ENCODE measurements at regions not wholly inside any gene's neighbourhood (a gene's known extent, or its start where the extent isn't known, plus 50 kb on each side); places are given as distances from the start of the nearest gene placed in this dataset.

GRCh38 chr11:80958987-80959386 lies 1518.2 kb upstream of the TENM4 start:
- Histone ChIP-seq H3K36me3 (ENCODE audit: control insufficient read depth in 2 of 4, insufficient read depth in 4 of 4, low read length in 3 of 4) (no peaks in the 10 kb centered on the region), H2BK5ac (ENCODE audit: low read depth, low read length) (no peak overlapping the region), H3K27me3 (replicated peaks in 1 of 4; ENCODE audit: control insufficient read depth in 3 of 4, extremely low read depth in 1 of 4, insufficient read depth in 3 of 4, low read length in 3 of 4) (no peaks in the 10 kb centered on the region), H3K14ac (ENCODE audit: insufficient read length) (no peak overlapping the region), H3K23ac (ENCODE audit: insufficient read length) (no peak overlapping the region), H3K4me2 (ENCODE audit: insufficient read depth in 1 of 2, low read depth in 2 of 2, low read length in 2 of 2) (no peak overlapping the region), H3K56ac (replicated peaks; ENCODE audit: insufficient read length, low read depth, low read length) (no peak overlapping the region), H3K18ac (ENCODE audit: extremely low read depth, low read length) (no peak overlapping the region), H4K20me1 (replicated peaks in 1 of 2; ENCODE audit: control insufficient read depth in 1 of 2, insufficient read depth in 2 of 2, low read length in 2 of 2) (no peaks in the 10 kb centered on the region), H3K4me1 (replicated peaks in 1 of 4; ENCODE audit: control insufficient read depth in 3 of 4, insufficient read depth in 4 of 4, low read length in 3 of 4) (no peaks in the 10 kb centered on the region), H3K4me3 (ENCODE audit: extremely low read depth in 1 of 4, insufficient read depth in 2 of 4, low read depth in 3 of 4, low read length in 4 of 4) (no peak overlapping the region), H3K79me1 (ENCODE audit: low read depth, low read length) (no peaks in the 10 kb centered on the region), H2BK12ac (ENCODE audit: low read depth, low read length) (no peak overlapping the region), H3K9ac (replicated peaks in 1 of 4; ENCODE audit: extremely low read depth in 1 of 4, low read depth in 3 of 4, low read length in 3 of 4) (no peak overlapping the region), H4K8ac (ENCODE audit: extremely low read depth, insufficient read depth, low read length) (no peak overlapping the region), H2BK20ac (ENCODE audit: low read length) (no peak overlapping the region), H3K4ac (replicated peaks; ENCODE audit: insufficient read length, low read depth, low read length) (no peak overlapping the region), H2BK15ac (ENCODE audit: low read length) (no peak overlapping the region), H2AFZ (ENCODE audit: low read length) (no peak overlapping the region), H2AK5ac (ENCODE audit: low read depth, low read length) (no peak overlapping the region), H2BK120ac (replicated peaks; ENCODE audit: low read depth, low read length) (no peak overlapping the region), H4K91ac (replicated peaks; ENCODE audit: insufficient read length, low read length) (no peak overlapping the region), H3K23me2 (ENCODE audit: low read depth, low read length) (no peaks in the 10 kb centered on the region), H3K79me2 (ENCODE audit: control insufficient read depth in 1 of 2, insufficient read depth in 2 of 2, low read length in 2 of 2) (no peaks in the 10 kb centered on the region), H3K9me3 (ENCODE audit: insufficient read depth in 2 of 2, low read depth in 1 of 2, low read length in 1 of 2) (no peaks in the 10 kb centered on the region), H3K27ac (ENCODE audit: low read depth, low read length) (no peak overlapping the region), H4K5ac (ENCODE audit: insufficient read length, low read depth, low read length) (no peak overlapping the region)
- FAIRE-seq (no peak), DNase-seq (ENCODE audit: low read depth in 1 of 2, low spot score in 2 of 2) (no peak)
- 92% methylated on average over 4 of the region's 4 CpGs; no CpG with 5 or more reads in 1 of the 2 experiments for WGBS, 2 experiments (ENCODE audit: extremely low coverage in 1 of 2, insufficient coverage in 1 of 2, insufficient read length in 1 of 2, insufficient replicate concordance in 2 of 2, low coverage in 1 of 2, low lambda C conversion rate in 2 of 2, missing lambda C conversion rate in 1 of 2)
- ChIA-PET POLR2A (ENCODE audit: partially characterized antibody) (no interaction called here), CTCF (ENCODE audit: partially characterized antibody) (no interaction called here)
- TF ChIP-seq SIN3A (conservative IDR thresholded peaks at IDR 0.05 in 1 of 2, IDR thresholded peaks at IDR 0.05 in 1 of 2; ENCODE audit: low read depth in 1 of 2, low read length in 2 of 2) (no peak), BACH1 (IDR thresholded peaks at IDR 0.05; ENCODE audit: low read length) (no peak), ATF2 (IDR thresholded peaks at IDR 0.05; ENCODE audit: low read length) (no peak), CBX5 (IDR thresholded peaks at IDR 0.05; ENCODE audit: low read depth, low read length) (no peak), KDM1A (IDR thresholded peaks at IDR 0.05; ENCODE audit: borderline replicate concordance, low read length) (no peak)

Measured in H1 (cell line).